NCI-H82 treated with DMSO at 0.1 percent for 48 hours (cell line): ENCODE measurements at regions not wholly inside any gene's neighbourhood (a gene's known extent, or its start where the extent isn't known, plus 50 kb on each side); places are given as distances from the start of the nearest gene placed in this dataset.

Experiments
- DNase-seq: peaks from one replicate; lab custom pipeline; 2025; ENCODE audit not compliant: unreplicated experiment; lab: John Stamatoyannopoulos, UW

- DNase-seq, result no peak
Measured at GRCh38 chr21:27209546-27209945, 242.7 kb upstream of the ADAMTS5 start.

- no peak for DNase-seq
Measured at GRCh38 chr21:27206368-27206982, 239.6 kb upstream of the ADAMTS5 start.

GRCh38 chr21:27202301-27202700 is 235.4 kb upstream of the ADAMTS5 start:
- no peak for DNase-seq

GRCh38 chr21:27201197-27201596 is 234.3 kb upstream of the ADAMTS5 start:
- no peak for DNase-seq

- DNase-seq, result peak; percentile 9
Measured at GRCh38 chr21:27196651-27197050, 229.8 kb upstream of the ADAMTS5 start.

- no peak for DNase-seq
Measured at GRCh38 chr21:27192281-27192949, 225.5 kb upstream of the ADAMTS5 start.

GRCh38 chr21:27190601-27191000 is 223.7 kb upstream of the ADAMTS5 start:
- DNase-seq, result no peak

- no peak for DNase-seq
Measured at GRCh38 chr21:27189870-27190269, 223.0 kb upstream of the ADAMTS5 start.

- DNase-seq, result no peak
Measured at GRCh38 chr21:27173053-27173452, 206.2 kb upstream of the ADAMTS5 start.

- no peak for DNase-seq
Measured at GRCh38 chr21:27171707-27172106, 204.8 kb upstream of the ADAMTS5 start.

GRCh38 chr21:27168084-27168483 is 201.2 kb upstream of the ADAMTS5 start:
- DNase-seq, result no peak

- DNase-seq, result no peak
Measured at GRCh38 chr21:27164208-27165177, 197.6 kb upstream of the ADAMTS5 start.

- no peak for DNase-seq
Measured at GRCh38 chr21:27158967-27159366, 192.1 kb upstream of the ADAMTS5 start.

- DNase-seq, result no peak
Measured at GRCh38 chr21:27157097-27157496, 190.2 kb upstream of the ADAMTS5 start.

- no peak for DNase-seq
Measured at GRCh38 chr21:27156666-27157065, 189.8 kb upstream of the ADAMTS5 start.

GRCh38 chr21:27155130-27155500 is 188.2 kb upstream of the ADAMTS5 start:
- DNase-seq, result no peak

GRCh38 chr21:27154451-27155129 is 187.7 kb upstream of the ADAMTS5 start:
- no peak for DNase-seq

- DNase-seq, result no peak
Measured at GRCh38 chr21:27152996-27153395, 186.1 kb upstream of the ADAMTS5 start.

- DNase-seq, result no peak
Measured at GRCh38 chr21:27149034-27149433, 182.1 kb upstream of the ADAMTS5 start.

- DNase-seq, result no peak
Measured at GRCh38 chr21:27146268-27146667, 179.4 kb upstream of the ADAMTS5 start.

- no peak for DNase-seq
Measured at GRCh38 chr21:27145134-27145798, 178.4 kb upstream of the ADAMTS5 start.
